Neural crest cell (in vitro differentiated cells): ENCODE measurements at regions not wholly inside any gene's neighbourhood (a gene's known extent, or its start where the extent isn't known, plus 50 kb on each side); places are given as distances from the start of the nearest gene placed in this dataset.

ENCODE experiments used
- DNase-seq: peaks from one replicate; pipeline ENCODE4 v3.0.0; 2021; ENCODE audit warnings: low read depth, mixed read lengths, low spot score
- H3K27ac Mint-ChIP-seq: one replicate; pipeline ENCODE4 v1.8.0; 2021; ENCODE audit warnings: mild to moderate bottlenecking, mixed read lengths; ENCODE audit not compliant: unreplicated experiment
- H3K27me3 Mint-ChIP-seq: 2 replicates; pipeline ENCODE4 v1.8.0; 2021; ENCODE audit warnings: low read depth, mild to moderate bottlenecking, mixed read lengths
- H3K36me3 Mint-ChIP-seq: 2 replicates; pipeline ENCODE4 v1.8.0; 2021; ENCODE audit warnings: low read depth, mild to moderate bottlenecking, mixed read lengths
- H3K4me1 Mint-ChIP-seq: 2 replicates; pipeline ENCODE4 v1.8.0; 2021; ENCODE audit warnings: mixed read lengths
- H3K4me3 Mint-ChIP-seq: one replicate; pipeline ENCODE4 v1.8.0; 2021; ENCODE audit warnings: mild to moderate bottlenecking, mixed read lengths
- H3K9me3 Mint-ChIP-seq: 2 replicates; pipeline ENCODE4 v1.8.0; 2021; ENCODE audit warnings: mixed read lengths
- CTCF ChIP-seq: fragments of 200-600 bp; sonication (generic); conservative IDR thresholded peaks from 2 replicates; pipeline ENCODE4 v1.5.0; 2021; ENCODE audit warnings: antibody characterized with exemption, mild to moderate bottlenecking
- microRNA-seq: library from miRNA; unstranded; fragments of <30 nt; microRNA quantifications from one replicate; pipeline ENCODE4, GENCODE V29; 2020

- no peaks in the 10 kb centered on the region for H3K9me3 Mint-ChIP-seq
- peaks cover 2% of the 10 kb centered on the region for H3K4me1 Mint-ChIP-seq
- no peaks in the 10 kb centered on the region for H3K27me3 Mint-ChIP-seq
- no peaks in the 10 kb centered on the region for H3K36me3 Mint-ChIP-seq
- TF ChIP-seq CTCF, result no peak
- no peak overlapping the region for H3K27ac Mint-ChIP-seq
- DNase-seq, result no peak
- no peak overlapping the region for H3K4me3 Mint-ChIP-seq
These were observed 54.4 kb upstream of the MEF2C start for GRCh38 chr5:88937406-88937805.

- Mint-ChIP-seq H3K4me3 (no peak overlapping the region), H3K9me3 (no peaks in the 10 kb centered on the region), H3K27me3 (no peaks in the 10 kb centered on the region), H3K36me3 (no peaks in the 10 kb centered on the region), H3K4me1 (no peaks in the 10 kb centered on the region), H3K27ac (no peak overlapping the region)
- no peak for DNase-seq
- no peak for TF ChIP-seq CTCF
These were observed 51.5 kb upstream of the MEF2C start for GRCh38 chr5:88934439-88934838.

Small RNAs in the stretch of these regions (microRNA-seq; reads per million reads assigned to microRNA genes)
- 7.1 reads per million, percentile 8 among the genes with 10 or more reads in this experiment for gene MIR3660
